M059J (cell line): ENCODE measurements at regions not wholly inside any gene's neighbourhood (a gene's known extent, or its start where the extent isn't known, plus 50 kb on each side); places are given as distances from the start of the nearest gene placed in this dataset.
"Not testable (repeated sequence)": the region's sequence is repeated elsewhere in the genome, so short reads cannot be mapped to it uniquely, and the experiment has no call there.

Experiments
- DNase-seq: peaks from one replicate; pipeline ENCODE4 v3.0.0-alpha.2; 2012; ENCODE audit warnings: low read depth

DNA sequence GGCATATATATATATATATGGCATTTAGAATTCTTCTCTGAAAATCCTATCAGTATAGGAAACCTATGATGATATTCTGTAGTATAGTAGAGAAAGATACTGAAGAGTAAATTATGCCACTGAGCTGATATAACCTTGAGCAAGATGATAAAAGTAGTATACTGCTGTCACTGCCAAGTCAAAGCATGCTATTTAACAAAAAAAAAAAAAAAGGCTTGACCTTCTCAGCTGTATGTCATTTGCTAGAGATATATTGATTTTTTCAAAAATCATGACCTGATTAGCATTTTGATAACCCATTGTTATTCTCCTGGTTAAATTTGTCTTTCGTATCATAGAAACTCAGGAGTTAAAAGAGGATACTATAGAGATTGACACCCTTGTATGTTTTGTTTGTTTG lies 299.4 kb downstream of the ADAMTS20 start:
- DNase-seq: no peak

DNA sequence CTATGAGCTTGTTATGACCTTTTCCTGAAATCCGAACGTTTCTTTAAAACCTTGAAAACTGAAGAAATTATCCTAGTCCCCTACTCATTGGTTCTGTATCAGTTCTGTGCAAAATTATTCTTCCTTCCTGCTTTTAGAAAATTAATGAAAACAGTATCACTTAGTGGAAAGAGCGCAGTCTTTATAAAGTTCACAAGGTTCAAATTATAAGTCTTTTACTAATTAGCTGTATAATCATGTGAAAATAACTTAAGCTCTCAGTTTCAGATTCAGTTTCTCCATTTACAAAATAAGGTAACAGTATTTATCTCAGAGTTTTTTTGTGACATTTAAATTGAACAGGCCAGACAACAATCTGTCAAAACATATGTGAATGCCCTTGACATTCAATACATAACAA lies 306.1 kb downstream of the ADAMTS20 start:
- no peak for DNase-seq

DNA sequence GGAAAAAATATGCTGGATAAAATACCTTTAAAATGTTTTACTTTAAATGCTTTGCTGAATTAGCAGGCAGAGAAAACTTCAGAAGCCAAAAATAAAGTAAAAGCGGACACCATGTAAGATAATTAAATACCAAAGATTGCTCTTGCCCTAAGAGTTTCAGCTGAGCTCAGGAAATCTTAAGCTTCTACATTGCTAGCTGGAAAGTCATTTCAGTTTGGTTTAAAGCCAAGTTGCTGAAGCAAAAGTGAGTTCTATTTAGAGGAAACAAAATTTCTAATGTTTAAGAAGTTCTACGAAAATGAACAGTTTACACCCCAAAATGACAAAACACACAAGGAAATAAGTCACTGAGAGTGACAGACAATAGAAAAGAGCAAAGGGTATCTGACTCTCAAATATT lies 310.0 kb downstream of the ADAMTS20 start:
- DNase-seq: peak; percentile 2

DNA sequence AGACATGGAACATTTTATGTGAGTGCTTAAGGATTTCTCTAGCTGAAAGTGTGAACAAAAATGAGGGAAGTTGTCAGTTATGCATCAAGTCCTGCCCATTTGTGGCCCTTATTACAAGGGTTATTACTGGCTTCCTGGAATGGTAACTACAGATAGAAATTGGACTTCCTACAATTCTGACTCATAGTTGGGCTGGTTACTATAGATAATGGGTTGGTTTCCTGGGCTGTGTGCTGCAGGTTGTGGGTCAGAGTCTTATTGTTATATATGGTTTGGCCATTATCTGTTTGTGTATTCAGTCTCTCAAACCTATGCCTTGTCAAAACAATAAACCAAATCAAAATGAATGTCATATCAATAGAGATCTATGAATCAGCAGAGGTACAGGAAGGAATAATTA lies 313.7 kb downstream of the ADAMTS20 start:
- peak; percentile 1 for DNase-seq

DNA sequence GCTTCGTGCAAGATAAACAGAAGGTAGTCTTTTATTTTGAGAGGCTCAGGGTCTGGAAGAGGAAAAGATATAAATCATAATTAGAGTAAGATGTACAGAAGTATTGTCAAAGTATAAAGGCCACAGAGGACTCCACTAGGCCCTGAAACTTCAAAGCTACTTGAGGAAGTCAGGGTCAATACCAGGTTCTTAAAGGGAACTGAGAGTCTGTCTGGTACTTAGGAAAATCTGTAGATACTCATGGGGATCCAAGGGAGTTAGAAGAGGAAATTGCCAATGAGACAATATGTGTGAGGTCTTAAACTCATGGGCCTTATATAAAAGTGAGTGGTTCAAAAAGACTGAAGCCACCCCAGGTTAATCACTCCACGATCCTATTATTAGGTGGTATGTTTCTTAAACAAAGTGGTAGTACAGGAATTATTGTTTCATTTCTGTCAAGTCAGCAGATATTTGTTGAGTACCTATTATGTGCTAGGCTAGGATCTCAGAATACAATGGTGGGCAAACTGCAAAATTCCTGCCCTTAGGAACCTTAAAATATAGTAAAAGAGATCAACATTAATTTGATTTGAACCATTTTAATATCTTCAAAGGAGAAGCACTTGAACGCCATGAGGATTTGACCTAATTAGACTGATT lies 314.6 kb downstream of the ADAMTS20 start:
- no peak for DNase-seq

DNA sequence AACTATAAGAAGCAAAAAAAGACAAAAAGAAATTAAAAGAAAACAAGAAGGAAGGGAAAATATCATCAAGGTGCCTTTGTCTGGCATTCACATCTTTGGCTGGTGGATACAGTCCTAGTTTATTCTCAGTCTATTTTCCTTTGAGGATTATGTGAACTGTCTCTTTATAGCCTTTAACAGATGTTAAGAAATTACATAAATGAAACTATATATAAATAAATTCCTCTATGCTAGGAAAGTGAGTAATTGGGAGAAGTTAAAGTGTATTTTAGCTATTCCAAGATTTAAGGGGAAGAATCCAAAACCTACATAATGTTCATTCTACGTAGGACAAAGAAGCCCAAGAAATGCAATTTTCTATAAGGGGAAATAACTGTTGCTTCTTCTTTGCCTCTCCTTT lies 316.3 kb downstream of the ADAMTS20 start:
- no peak for DNase-seq

DNA sequence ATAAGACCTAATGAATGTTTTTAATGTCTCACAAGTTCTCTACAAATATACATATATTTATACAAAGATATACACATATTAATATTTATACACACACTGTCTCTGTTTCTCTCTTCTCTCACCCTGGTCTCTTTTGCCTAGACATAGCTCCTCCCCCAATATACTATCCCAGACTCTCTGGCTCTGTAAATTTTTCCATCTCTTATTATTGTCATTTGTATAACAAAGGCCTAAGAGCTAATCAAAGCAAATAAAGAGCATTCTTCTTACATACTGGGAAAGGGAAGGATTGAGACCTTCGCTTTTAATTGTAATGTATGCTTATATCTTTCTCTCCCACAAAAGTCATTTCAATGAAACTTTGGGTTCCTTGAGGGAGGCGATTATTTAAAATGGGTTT lies 318.1 kb downstream of the ADAMTS20 start:
- no peak for DNase-seq

DNA sequence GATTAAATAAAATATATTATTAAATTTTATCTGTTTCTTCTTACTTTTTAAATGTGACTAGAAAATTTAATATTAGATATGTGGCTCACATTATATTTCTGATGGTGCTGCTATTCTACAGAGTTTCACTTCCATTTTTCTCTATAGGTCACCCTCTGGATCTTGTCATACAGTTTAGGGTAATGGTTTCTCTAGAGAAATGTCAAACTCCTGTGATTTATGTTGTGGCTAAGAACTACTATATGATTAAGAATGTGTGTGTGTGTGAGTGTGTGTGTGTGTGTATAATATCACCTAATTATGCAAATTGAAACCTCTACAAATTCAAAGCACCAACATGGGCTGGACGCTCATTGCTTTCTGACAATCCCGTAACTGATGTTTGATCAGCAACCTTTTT lies 325.9 kb downstream of the ADAMTS20 start:
- DNase-seq: no peak

DNA sequence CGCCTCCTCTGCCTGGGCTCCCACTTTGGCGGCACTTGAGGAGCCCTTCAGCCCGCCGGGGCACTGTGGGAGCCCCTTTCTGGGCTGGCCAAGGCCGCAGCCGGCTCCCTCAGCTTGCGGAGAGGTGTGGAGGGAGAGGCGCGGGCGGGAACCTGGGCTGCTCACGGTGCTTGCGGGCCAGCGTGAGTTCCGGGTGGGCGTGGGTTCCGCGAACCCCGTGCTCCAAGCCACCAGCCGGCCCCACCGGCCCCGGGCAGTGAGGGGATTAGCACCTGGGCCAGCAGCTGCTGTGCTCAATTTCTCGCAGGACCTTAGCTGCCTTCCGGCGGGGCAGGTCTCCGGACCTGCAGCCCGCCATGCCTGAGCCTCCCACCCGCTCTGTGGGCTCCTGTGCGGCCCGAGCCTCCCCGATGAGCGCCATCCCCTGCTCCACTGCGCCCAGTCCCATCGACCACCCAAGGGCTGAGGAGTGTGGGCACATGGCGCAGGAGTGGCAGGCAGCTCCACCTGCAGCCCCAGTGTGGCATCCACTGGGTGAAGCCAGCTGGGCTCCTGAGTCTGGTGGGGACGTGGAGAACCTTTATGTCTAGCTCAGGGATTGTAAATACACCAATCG lies 327.7 kb downstream of the ADAMTS20 start:
- not testable (repeated sequence) for DNase-seq

DNA sequence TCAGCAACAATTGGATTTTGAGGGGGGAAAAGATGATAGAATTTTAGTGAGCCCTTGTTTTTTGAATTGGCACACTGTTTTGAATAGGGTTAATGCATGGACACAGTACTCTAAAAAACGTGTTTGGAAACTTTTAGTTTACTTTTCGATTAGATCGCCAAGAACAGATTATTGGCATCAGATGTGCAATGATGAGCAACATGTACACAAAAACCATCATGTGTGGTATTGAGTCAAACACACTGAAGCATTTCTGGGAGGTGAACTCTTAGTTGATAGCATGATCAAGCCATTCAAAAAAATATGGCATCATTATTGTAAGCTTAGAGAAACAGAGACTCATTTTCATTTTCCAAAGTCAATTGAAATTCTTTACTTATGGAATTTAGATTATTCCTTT lies 329.2 kb downstream of the ADAMTS20 start:
- no peak for DNase-seq

DNA sequence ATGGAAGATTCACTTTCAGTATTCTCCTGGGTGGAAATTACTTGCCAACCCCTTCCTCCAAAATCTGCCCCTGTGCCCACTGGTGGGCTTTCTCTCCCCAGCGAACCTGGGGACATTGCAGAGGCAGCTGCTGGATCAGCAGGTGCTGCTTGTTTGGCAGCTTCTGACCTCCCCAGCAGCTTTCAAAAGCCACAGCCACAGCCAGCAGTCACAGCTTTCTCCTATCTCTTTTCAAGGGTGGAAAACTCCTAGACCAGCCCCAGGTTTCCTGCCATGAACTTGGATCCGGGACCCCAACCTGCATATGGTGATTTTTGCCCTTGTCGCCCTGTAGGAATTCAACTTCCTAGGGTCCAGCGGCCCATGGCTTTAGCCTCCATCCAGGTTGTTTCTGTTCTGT lies 330.8 kb downstream of the ADAMTS20 start:
- DNase-seq: no peak

DNA sequence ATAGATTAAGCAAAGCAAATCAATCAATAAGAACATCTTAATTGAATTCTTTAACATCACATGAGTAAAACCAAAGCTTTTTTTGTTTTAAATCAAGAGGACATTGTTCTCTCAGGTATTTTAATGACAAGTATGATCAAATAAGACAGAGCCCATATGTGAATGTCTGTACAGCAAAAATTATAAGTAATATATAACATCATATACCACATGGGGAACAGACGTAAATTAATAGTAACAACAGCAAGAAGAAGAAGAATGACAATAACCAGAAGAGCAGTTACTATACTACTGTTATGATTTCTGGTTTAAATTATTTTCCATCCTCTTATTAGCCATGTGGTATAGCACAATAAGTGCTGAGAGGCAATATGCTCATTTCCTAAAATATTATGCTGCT lies 335.5 kb downstream of the ADAMTS20 start:
- DNase-seq: no peak

DNA sequence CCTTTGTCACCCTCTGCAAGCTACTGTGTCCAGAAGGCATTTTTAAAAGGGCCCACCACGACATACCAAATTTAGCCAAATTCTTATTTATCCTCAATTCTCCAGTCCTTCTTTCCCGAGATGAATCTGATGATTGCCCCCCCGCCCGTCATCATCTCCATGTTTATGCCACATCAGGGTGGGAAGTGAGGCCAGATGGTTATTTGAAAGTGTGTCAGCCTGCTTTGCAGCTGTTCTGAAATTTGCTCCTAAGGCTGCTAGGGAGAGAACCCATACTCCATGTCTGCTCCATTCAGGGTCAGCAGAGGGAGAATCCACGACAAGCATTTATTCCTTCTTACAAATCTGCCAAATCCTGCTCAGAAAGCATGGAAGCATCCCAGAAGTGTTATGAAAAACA lies 337.8 kb downstream of the ADAMTS20 start:
- no peak for DNase-seq

DNA sequence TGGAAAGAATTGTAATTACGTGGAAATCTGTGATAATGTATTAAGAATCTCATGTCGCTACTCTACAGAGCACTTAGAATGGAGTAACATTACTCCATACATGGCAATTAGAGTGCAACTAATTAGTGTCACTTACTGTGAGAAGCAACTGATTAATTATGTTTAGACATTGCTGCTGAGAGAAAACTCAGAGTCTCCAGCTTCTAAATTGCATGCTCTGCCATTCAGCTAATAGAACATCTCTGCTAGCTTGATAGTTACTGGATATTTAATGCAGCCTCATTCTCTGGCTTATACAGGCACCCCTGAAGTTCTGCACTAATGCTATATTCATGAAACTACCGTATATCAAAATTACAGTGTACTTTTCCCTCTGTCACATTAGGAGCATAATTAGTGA lies 338.4 kb downstream of the ADAMTS20 start:
- no peak for DNase-seq

DNA sequence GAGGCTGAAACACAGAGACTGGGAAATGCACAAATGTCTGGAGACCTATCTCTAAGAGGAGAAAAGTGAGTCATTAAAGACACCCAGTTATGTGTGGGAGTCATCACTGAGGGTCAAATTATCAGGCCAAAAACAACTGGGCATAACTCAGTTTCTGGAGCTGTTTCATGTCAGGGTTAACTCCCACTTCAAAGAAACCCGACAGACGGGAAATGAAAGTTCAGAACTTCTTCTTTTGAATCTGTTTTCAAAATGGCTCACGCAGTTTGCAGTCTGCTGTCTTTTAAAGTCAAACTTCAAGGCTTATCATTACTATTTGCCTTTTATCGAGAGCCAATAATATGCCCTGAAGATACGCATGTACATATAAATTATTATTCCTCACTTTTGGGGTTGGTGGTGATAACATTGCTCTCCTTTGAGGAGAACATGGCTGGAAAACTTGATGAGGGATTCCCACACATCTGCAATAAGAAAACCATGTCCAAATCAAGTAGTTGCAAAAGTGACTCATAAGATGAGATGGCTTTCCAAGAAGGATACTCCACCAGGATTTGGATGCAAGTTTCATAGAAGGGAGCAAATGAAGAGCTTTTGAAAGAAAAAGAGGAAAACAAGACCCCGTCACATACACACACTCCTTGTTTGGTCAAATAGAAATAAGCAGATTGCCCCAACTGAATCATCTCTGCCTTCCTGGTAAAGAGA lies 341.4 kb downstream of the ADAMTS20 start:
- peak; percentile 82 for DNase-seq

DNA sequence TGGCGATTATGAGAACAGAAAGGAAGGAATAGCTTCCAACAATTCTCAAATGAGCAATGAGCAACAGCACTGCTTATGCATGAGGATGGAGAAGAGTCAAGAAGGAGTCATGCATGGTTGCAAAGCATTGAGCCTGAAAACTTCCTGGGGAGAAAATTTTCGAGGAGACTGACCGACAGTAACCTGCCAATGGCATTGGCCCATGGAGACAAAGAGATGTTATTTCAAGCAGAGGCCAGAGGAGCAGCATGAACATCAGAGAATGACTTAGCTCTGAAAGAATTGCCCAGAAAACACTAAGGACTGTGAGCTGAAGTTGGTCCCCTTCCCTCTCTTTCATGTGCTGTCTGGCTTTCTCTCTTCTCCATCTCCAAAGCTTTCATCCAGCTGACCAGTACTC lies 343.4 kb downstream of the ADAMTS20 start:
- DNase-seq: peak; percentile 27

DNA sequence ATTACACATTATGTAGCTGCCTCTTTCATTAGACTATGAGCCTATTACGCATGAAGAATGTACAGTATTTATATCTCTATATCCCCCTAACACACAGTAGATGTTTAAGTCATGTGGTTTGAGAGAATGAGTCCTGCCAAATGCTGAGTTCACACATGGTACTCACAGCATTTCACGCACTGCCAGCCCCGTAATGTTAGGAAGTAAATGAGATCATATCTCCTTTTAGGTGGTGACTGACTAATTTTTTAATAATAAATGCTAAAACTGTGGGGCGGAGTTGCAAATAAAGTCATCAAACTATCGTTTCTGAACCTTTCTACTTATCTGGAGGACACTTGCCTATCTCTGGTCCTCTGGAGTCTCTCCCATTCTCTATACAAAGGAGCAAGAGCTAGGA lies 343.8 kb downstream of the ADAMTS20 start:
- no peak for DNase-seq

DNA sequence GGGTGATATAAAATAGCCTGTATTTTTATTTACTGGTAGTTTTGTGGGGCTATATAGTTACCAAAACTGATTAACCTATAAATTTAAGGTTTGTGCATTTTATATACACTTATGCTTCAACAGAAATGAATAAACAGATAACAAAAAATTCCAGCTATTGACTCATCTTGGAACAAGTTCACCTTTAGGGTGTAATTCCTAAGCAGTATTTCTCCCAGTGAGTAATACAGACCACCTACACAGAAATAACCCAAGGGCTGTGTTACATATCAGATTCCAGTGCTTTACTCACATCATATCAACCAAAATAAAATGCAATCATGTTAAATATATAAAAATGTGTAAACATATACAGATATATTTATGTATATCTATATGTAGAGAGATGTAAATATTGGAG lies 345.6 kb downstream of the ADAMTS20 start:
- DNase-seq: peak; percentile 70

DNA sequence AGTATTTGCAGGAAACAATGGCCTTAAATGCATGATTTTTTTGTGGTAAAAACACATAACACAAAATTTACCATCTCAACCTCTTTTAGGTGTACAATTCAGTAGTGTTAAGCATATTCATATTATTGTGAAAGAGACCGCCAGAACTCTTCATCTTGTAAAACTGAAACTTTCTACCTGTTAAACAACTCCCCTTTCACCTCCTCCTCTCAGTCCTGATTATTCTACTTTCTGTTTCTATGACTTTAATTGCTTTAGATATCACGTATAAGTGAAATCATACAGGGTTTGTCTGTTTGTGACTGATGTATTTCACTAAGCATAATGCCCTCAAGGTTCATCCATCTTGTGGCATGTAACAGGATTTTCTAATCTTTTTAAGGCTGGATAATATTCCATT lies 353.4 kb downstream of the ADAMTS20 start:
- DNase-seq: no peak

DNA sequence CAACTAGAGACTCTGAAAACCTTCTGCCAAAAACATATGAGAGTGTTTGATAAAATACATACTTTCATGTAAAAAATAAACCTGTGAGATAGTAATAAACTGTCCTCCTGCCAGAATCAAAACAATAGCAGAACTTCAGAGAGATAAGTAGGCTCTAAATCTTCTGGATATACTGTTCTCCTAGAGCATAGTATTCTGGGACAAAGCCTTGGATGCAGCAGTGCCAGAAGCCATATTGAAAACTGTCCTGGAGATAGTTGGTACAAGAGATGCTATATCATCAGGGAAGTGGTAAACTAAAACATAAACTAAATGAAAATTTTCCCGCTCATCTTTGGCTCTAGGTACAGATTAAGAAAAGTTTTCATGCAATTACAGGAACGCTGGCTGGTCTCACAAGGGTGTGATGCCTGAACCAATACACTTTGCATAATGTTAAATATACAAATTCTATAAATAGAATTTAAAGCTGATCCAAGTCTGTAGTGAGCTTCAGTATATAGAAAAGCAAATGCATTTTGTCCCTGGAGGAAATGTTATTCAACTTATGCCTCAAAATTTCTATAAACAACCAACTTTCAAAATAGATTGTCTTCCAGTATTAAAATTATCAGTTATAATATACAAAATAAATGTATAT lies 355.6 kb downstream of the ADAMTS20 start:
- DNase-seq: no peak

DNA sequence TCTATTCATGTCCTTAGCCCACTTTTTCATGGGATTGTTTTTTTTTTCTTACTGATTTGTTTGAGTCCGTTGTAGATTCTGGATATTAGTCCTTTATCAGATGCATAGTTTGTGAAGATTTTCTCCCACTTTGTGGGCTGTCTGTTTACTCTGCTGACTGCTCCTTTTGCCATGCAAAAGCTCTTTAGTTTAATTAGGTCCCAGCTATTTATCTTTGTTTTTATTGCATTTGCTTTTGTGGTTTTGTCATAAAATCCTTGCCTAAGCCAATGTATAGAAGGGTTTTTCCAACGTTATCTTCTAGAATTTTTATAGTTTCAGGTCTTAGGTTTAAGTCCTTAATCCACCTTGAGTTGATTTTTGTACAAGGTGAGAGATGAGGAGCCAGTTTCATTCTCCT lies 358.9 kb downstream of the ADAMTS20 start:
- DNase-seq: peak; percentile 59

DNA sequence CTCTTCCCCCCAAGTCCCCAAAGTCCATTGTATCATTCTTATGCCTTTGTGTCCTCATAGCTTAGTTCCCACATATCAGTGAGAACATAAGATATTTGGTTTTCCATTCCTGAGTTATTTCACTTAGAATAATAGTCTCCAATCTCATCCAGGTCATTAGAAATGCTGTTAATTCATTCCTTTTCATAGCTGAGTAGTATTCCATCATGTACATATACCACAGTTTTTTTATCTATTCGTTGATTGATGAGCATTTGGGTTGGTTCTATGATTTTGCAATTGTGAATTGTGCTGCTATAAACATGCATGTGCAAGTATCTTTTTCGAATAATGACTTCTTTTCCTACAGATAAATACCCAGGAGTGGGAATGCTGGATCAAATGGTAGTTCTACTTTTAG lies 359.6 kb downstream of the ADAMTS20 start:
- DNase-seq: not testable (repeated sequence)

DNA sequence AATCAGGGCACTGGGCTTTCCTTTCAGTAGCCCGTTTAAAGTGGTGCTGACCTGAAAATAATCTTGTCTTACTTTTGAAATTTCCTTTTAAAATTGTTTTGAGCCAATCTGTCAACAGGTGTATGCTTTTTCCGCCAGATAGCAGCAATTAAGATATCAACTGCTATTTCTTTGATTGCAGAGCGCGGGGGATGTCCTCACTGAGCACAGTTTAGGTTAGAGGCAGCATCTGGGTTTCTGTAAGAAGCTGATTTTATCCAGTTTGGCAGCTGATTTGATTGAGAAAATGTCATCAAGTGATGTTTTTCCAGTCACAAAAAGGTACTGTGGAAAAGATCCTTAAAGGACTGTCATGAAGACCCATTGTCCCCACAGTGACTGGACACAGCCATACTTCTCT lies 371.8 kb downstream of the ADAMTS20 start:
- DNase-seq: no peak
